ENCODE measurements at regions not wholly inside any gene's neighbourhood (a gene's known extent, or its start where the extent isn't known, plus 50 kb on each side); places are given as distances from the start of the nearest gene placed in this dataset.

- no peak for DNase-seq
- no peaks in the 10 kb centered on the region for H3K36me3 Mint-ChIP-seq (ENCODE audit: low read depth)
- H3K4me1 Mint-ChIP-seq (ENCODE audit: low read depth) = no peaks in the 10 kb centered on the region
These were observed 1254.4 kb downstream of the PCDH7 start for GRCh38 chr4:31974490-31975002.

GRCh38 chr4:31979988-31980387 is 1259.8 kb downstream of the PCDH7 start:
- Mint-ChIP-seq H3K9me3 (peaks cover 5% of the 10 kb centered on the region), H3K4me1 (ENCODE audit: low read depth) (no peaks in the 10 kb centered on the region), H3K36me3 (ENCODE audit: low read depth) (no peaks in the 10 kb centered on the region), H3K27ac (no peak overlapping the region), H3K4me3 (no peak overlapping the region), H3K27me3 (ENCODE audit: insufficient read depth) (no peaks in the 10 kb centered on the region)
- no peak for DNase-seq
- TF ChIP-seq CTCF (IDR thresholded peaks at IDR 0.05) = no peak

More at GRCh38 chr4:31974490-31975002, 1254.4 kb downstream of the PCDH7 start:
- peaks cover 5% of the 10 kb centered on the region for H3K9me3 Mint-ChIP-seq
- no peak overlapping the region for H3K27ac Mint-ChIP-seq
- TF ChIP-seq CTCF (IDR thresholded peaks at IDR 0.05) = no peak
- no peaks in the 10 kb centered on the region; the same call in 1 of the 2 replicates for H3K27me3 Mint-ChIP-seq (ENCODE audit: insufficient read depth)
- no peak overlapping the region for H3K4me3 Mint-ChIP-seq

DNA sequence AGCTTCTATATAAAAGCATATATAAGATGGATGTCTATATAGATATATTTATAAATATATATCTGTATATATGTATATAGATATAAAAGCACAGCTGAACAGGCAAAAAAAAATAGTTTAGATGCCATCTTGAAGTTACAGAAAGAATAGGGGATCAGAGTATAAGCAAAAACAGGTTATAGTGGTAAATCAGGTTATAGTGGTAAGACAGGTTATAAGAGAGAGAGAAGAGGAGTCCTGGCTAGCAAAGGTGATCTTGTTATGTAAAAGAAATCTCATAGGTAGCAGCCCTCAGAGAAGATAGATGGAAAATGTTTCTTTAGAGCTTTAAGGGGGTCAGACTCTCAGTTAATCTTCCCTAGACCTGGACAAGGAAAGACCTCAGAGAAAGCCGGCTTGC is 1263.1 kb downstream of the PCDH7 start:
- no peak for DNase-seq
- Mint-ChIP-seq H3K27ac (no peak overlapping the region), H3K4me1 (ENCODE audit: low read depth) (no peaks in the 10 kb centered on the region), H3K9me3 (peaks cover 5% of the 10 kb centered on the region), H3K36me3 (ENCODE audit: low read depth) (no peaks in the 10 kb centered on the region), H3K27me3 (ENCODE audit: insufficient read depth) (no peaks in the 10 kb centered on the region), H3K4me3 (no peak overlapping the region)
- TF ChIP-seq CTCF (IDR thresholded peaks at IDR 0.05) = no peak

- Mint-ChIP-seq H3K4me1 (ENCODE audit: low read depth) (no peaks in the 10 kb centered on the region), H3K4me3 (no peak overlapping the region), H3K27me3 (ENCODE audit: insufficient read depth) (no peaks in the 10 kb centered on the region), H3K9me3 (peaks cover 5% of the 10 kb centered on the region), H3K27ac (no peak overlapping the region), H3K36me3 (ENCODE audit: low read depth) (no peaks in the 10 kb centered on the region)
- no peak for TF ChIP-seq CTCF (IDR thresholded peaks at IDR 0.05)
- no peak for DNase-seq
These were observed 1263.5 kb downstream of the PCDH7 start for GRCh38 chr4:31983677-31984076.

GRCh38 chr4:31984872-31985271 is 1264.7 kb downstream of the PCDH7 start:
- H3K4me3 Mint-ChIP-seq = no peak overlapping the region
- no peak for DNase-seq
- no peaks in the 10 kb centered on the region for H3K36me3 Mint-ChIP-seq (ENCODE audit: low read depth)
- no peaks in the 10 kb centered on the region for H3K27me3 Mint-ChIP-seq (ENCODE audit: insufficient read depth)
- no peak for TF ChIP-seq CTCF (IDR thresholded peaks at IDR 0.05)
- no peaks in the 10 kb centered on the region for H3K4me1 Mint-ChIP-seq (ENCODE audit: low read depth)
- no peak overlapping the region for H3K27ac Mint-ChIP-seq
- peaks cover 6% of the 10 kb centered on the region for H3K9me3 Mint-ChIP-seq

Measured in HFFc6 (cell line).